ENCODE measurements at regions not wholly inside any gene's neighbourhood (a gene's known extent, or its start where the extent isn't known, plus 50 kb on each side); places are given as distances from the start of the nearest gene placed in this dataset.

- no peak for TF ChIP-seq POLR2A (IDR thresholded peaks at IDR 0.05)
- TF ChIP-seq, protein P1, sequence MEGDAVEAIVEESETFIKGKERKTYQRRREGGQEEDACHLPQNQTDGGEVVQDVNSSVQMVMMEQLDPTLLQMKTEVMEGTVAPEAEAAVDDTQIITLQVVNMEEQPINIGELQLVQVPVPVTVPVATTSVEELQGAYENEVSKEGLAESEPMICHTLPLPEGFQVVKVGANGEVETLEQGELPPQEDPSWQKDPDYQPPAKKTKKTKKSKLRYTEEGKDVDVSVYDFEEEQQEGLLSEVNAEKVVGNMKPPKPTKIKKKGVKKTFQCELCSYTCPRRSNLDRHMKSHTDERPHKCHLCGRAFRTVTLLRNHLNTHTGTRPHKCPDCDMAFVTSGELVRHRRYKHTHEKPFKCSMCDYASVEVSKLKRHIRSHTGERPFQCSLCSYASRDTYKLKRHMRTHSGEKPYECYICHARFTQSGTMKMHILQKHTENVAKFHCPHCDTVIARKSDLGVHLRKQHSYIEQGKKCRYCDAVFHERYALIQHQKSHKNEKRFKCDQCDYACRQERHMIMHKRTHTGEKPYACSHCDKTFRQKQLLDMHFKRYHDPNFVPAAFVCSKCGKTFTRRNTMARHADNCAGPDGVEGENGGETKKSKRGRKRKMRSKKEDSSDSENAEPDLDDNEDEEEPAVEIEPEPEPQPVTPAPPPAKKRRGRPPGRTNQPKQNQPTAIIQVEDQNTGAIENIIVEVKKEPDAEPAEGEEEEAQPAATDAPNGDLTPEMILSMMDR (IDR thresholded peaks at IDR 0.05), result no peak
Measured at GRCh38 chr2:208892203-208892602, 485.6 kb downstream of the PTH2R start.
